Endodermal cell (in vitro differentiated cells): ENCODE measurements at regions not wholly inside any gene's neighbourhood (a gene's known extent, or its start where the extent isn't known, plus 50 kb on each side); places are given as distances from the start of the nearest gene placed in this dataset.

ENCODE experiments used
- DNase-seq: peaks from one replicate; pipeline ENCODE4 v3.0.0-alpha.2; 2017
- H3K27ac ChIP-seq: 2 replicates; pipeline ENCODE4 v1.5.1; 2013; ENCODE audit warnings: mild to moderate bottlenecking, low read depth, low read length, moderate library complexity
- H3K27me3 ChIP-seq: 2 replicates; pipeline ENCODE4 v1.6.1; 2013; ENCODE audit warnings: mild to moderate bottlenecking, low read length, moderate library complexity; ENCODE audit not compliant: insufficient read depth, control insufficient read depth, poor library complexity, severe bottlenecking
- H3K36me3 ChIP-seq: 2 replicates; pipeline ENCODE4 v1.7.0; 2013; ENCODE audit warnings: mild to moderate bottlenecking, low read length, moderate library complexity; ENCODE audit not compliant: control insufficient read depth, insufficient read depth
- H3K4me1 ChIP-seq: one replicate; pipeline ENCODE4 v1.7.0; 2013; ENCODE audit warnings: low read length; ENCODE audit not compliant: control insufficient read depth, insufficient read depth
- H3K4me3 ChIP-seq: 2 replicates; pipeline ENCODE4 v1.5.1; 2013; ENCODE audit warnings: mild to moderate bottlenecking, low read length, moderate library complexity
- H3K9ac ChIP-seq: 2 replicates; pipeline ENCODE4 v1.6.1; 2013; ENCODE audit warnings: mild to moderate bottlenecking, low read length, moderate library complexity; ENCODE audit not compliant: poor library complexity, severe bottlenecking; ENCODE audit errors: extremely low read depth
- H3K9me3 ChIP-seq: 2 replicates; pipeline ENCODE4 v1.6.1; 2013; ENCODE audit warnings: mild to moderate bottlenecking, low read length, moderate library complexity; ENCODE audit not compliant: control insufficient read depth
- H3K27ac Mint-ChIP-seq: 2 replicates; pipeline ENCODE4 v1.8.0; 2020; ENCODE audit warnings: mixed read lengths
- H3K27me3 Mint-ChIP-seq: 2 replicates; pipeline ENCODE4 v1.8.0; 2021; ENCODE audit warnings: mild to moderate bottlenecking, mixed read lengths; ENCODE audit not compliant: insufficient read depth
- H3K36me3 Mint-ChIP-seq: 2 replicates; pipeline ENCODE4 v1.8.0; 2020; ENCODE audit warnings: low read depth, mixed read lengths
- H3K4me1 Mint-ChIP-seq: 2 replicates; pipeline ENCODE4 v1.8.0; 2020; ENCODE audit warnings: mixed read lengths
- H3K4me3 Mint-ChIP-seq: 2 replicates; pipeline ENCODE4 v1.8.0; 2020; ENCODE audit warnings: mild to moderate bottlenecking, moderate library complexity, mixed read lengths
- H3K9me3 Mint-ChIP-seq: 2 replicates; pipeline ENCODE4 v1.8.0; 2020; ENCODE audit warnings: mild to moderate bottlenecking, mixed read lengths
- CTCF ChIP-seq: fragments of 200-600 bp; sonication (generic); conservative IDR thresholded peaks from 2 replicates; pipeline ENCODE4 v1.5.0; 2021; ENCODE audit warnings: antibody characterized with exemption, mild to moderate bottlenecking
- WGBS, 2 experiments: methylation state at CpG; one replicate each; pipeline versions ENCODE4 v1.1.5 to v1.1.7; 2013; ENCODE audit warnings: missing lambda C conversion rate in 2 of 2, mixed read lengths in 1 of 2; ENCODE audit not compliant: insufficient coverage in 1 of 2, insufficient read length in 1 of 2; 5-methylcytosine and 5-hydroxymethylcytosine counted together

- H3K9me3 Mint-ChIP-seq = no peaks in the 10 kb centered on the region
- 80 to 94% methylated on average over 3 of the region's 3 CpGs for WGBS, 2 experiments
- no peak for TF ChIP-seq CTCF
Observed at GRCh38 chr4:35087218-35087617, 1157.1 kb downstream of the ARAP2 start.

GRCh38 chr4:35100932-35101331 lies 1143.4 kb downstream of the ARAP2 start:
- Mint-ChIP-seq H3K27ac (no peak overlapping the region), H3K27me3 (no peaks in the 10 kb centered on the region), H3K36me3 (no peaks in the 10 kb centered on the region), H3K9me3 (no peaks in the 10 kb centered on the region), H3K4me1 (no peaks in the 10 kb centered on the region), H3K4me3 (no peak overlapping the region)
- H3K4me3 ChIP-seq = no peak overlapping the region
- no peaks in the 10 kb centered on the region for H3K27me3 ChIP-seq
- no peak overlapping the region for H3K9ac ChIP-seq
- no peak for TF ChIP-seq CTCF
- 94 to 100% methylated on average over 3 to 8 of the region's 8 CpGs for WGBS, 2 experiments
- no peak overlapping the region for H3K27ac ChIP-seq
- H3K4me1 ChIP-seq = no peaks in the 10 kb centered on the region
- no peaks in the 10 kb centered on the region for H3K36me3 ChIP-seq
- no peaks in the 10 kb centered on the region for H3K9me3 ChIP-seq
- DNase-seq = no peak

More at GRCh38 chr4:35087218-35087617, 1157.1 kb downstream of the ARAP2 start:
- H3K27me3 ChIP-seq = no peaks in the 10 kb centered on the region
- no peaks in the 10 kb centered on the region for H3K9me3 ChIP-seq
- no peaks in the 10 kb centered on the region for H3K36me3 ChIP-seq
- H3K27ac ChIP-seq = no peak overlapping the region
- H3K4me3 ChIP-seq = no peak overlapping the region
- no peaks in the 10 kb centered on the region for H3K36me3 Mint-ChIP-seq
- no peak for DNase-seq
- no peak overlapping the region for H3K9ac ChIP-seq
- no peak overlapping the region for H3K4me3 Mint-ChIP-seq
- H3K4me1 ChIP-seq = no peaks in the 10 kb centered on the region
- no peak overlapping the region for H3K27ac Mint-ChIP-seq
- no peaks in the 10 kb centered on the region for H3K4me1 Mint-ChIP-seq
- no peaks in the 10 kb centered on the region for H3K27me3 Mint-ChIP-seq

- TF ChIP-seq CTCF = no peak
- Histone ChIP-seq H3K9ac (no peak overlapping the region), H3K36me3 (no peaks in the 10 kb centered on the region), H3K27ac (no peak overlapping the region), H3K4me3 (no peak overlapping the region), H3K27me3 (no peaks in the 10 kb centered on the region), H3K9me3 (no peaks in the 10 kb centered on the region), H3K4me1 (no peaks in the 10 kb centered on the region)
- H3K9me3 Mint-ChIP-seq = no peaks in the 10 kb centered on the region
- no peaks in the 10 kb centered on the region for H3K4me1 Mint-ChIP-seq
- H3K36me3 Mint-ChIP-seq = no peaks in the 10 kb centered on the region
- WGBS, 2 experiments = 92 to 93% methylated on average over 5 to 8 of the region's 8 CpGs
- H3K4me3 Mint-ChIP-seq = no peak overlapping the region
- H3K27ac Mint-ChIP-seq = no peak overlapping the region
- DNase-seq = no peak
- no peaks in the 10 kb centered on the region for H3K27me3 Mint-ChIP-seq
Observed at GRCh38 chr4:35102066-35102465, 1142.2 kb downstream of the ARAP2 start.
